A673 (cell line): ENCODE measurements at regions not wholly inside any gene's neighbourhood (a gene's known extent, or its start where the extent isn't known, plus 50 kb on each side); places are given as distances from the start of the nearest gene placed in this dataset.

Experiments used
- EZH2 ChIP-seq: fragments of 200-600 bp; sonication (generic); IDR thresholded peaks from 2 replicates; pipeline ENCODE4 v1.6.1; 2017; ENCODE audit warnings: borderline replicate concordance, low read depth, mild to moderate bottlenecking, mixed read lengths, antibody characterized with exemption, low read length; ENCODE audit not compliant: poor library complexity, severe bottlenecking
- TF ChIP-seq, protein P1 (sequence below): fragments of 300-800, 200-600 bp; sonication (generic); conservative IDR thresholded peaks from 2 replicates; pipeline ENCODE4 v1.5.1; 2017; ENCODE audit warnings: low read depth, mild to moderate bottlenecking, antibody characterized with exemption, low read length, moderate library complexity, mixed read lengths

DNA sequence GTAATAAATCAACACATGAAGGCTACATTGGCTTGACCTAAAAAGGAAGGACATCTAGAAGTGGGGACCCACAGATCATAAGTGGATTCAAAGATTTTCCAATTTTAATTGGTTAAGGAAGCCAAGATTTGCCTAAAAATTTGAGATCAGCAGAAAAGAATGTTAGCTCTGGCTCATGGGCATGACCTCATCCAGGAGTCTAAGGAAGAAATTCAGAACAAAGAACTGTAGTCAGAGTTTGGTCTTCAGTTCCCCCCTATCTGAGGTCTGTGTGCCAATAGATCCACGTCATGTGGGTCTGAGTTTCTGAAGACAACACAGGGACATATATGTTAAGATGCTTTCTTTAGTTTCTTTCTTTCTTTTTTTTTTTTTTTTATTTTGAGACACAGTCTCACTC, 648.8 kb upstream of the SPRY2 start:
- TF ChIP-seq EZH2 = no peak
- TF ChIP-seq, protein P1, sequence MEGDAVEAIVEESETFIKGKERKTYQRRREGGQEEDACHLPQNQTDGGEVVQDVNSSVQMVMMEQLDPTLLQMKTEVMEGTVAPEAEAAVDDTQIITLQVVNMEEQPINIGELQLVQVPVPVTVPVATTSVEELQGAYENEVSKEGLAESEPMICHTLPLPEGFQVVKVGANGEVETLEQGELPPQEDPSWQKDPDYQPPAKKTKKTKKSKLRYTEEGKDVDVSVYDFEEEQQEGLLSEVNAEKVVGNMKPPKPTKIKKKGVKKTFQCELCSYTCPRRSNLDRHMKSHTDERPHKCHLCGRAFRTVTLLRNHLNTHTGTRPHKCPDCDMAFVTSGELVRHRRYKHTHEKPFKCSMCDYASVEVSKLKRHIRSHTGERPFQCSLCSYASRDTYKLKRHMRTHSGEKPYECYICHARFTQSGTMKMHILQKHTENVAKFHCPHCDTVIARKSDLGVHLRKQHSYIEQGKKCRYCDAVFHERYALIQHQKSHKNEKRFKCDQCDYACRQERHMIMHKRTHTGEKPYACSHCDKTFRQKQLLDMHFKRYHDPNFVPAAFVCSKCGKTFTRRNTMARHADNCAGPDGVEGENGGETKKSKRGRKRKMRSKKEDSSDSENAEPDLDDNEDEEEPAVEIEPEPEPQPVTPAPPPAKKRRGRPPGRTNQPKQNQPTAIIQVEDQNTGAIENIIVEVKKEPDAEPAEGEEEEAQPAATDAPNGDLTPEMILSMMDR = no peak
